ENCODE measurements at regions not wholly inside any gene's neighbourhood (a gene's known extent, or its start where the extent isn't known, plus 50 kb on each side); places are given as distances from the start of the nearest gene placed in this dataset.

- TF ChIP-seq KMT2B (CRISPR knock-in tag; IDR thresholded peaks at IDR 0.05) (no peak), SALL2 (CRISPR knock-in tag; IDR thresholded peaks at IDR 0.05) (no peak), STAG1 (CRISPR knock-in tag; IDR thresholded peaks at IDR 0.05) (no peak), ATF2 (CRISPR knock-in tag; IDR thresholded peaks at IDR 0.05) (no peak), EZH2 (conservative IDR thresholded peaks at IDR 0.05; ENCODE audit: low read depth, low read length) (no peak), ZNF891 (CRISPR knock-in tag; IDR thresholded peaks at IDR 0.05) (no peak), RELA (CRISPR knock-in tag; IDR thresholded peaks at IDR 0.05) (no peak), STAT6 (CRISPR knock-in tag; IDR thresholded peaks at IDR 0.05; ENCODE audit: borderline replicate concordance) (no peak), ZNF782 (CRISPR knock-in tag; IDR thresholded peaks at IDR 0.05; ENCODE audit: borderline replicate concordance) (no peak), ZNF232 (CRISPR knock-in tag; IDR thresholded peaks at IDR 0.05; ENCODE audit: borderline replicate concordance) (no peak), ZNF749 (CRISPR knock-in tag; IDR thresholded peaks at IDR 0.05; ENCODE audit: borderline replicate concordance) (no peak)
Measured at GRCh38 chr1:96515925-96516324, 205.7 kb upstream of the PTBP2 start.
